ENCODE measurements at regions not wholly inside any gene's neighbourhood (a gene's known extent, or its start where the extent isn't known, plus 50 kb on each side); places are given as distances from the start of the nearest gene placed in this dataset.

DNA sequence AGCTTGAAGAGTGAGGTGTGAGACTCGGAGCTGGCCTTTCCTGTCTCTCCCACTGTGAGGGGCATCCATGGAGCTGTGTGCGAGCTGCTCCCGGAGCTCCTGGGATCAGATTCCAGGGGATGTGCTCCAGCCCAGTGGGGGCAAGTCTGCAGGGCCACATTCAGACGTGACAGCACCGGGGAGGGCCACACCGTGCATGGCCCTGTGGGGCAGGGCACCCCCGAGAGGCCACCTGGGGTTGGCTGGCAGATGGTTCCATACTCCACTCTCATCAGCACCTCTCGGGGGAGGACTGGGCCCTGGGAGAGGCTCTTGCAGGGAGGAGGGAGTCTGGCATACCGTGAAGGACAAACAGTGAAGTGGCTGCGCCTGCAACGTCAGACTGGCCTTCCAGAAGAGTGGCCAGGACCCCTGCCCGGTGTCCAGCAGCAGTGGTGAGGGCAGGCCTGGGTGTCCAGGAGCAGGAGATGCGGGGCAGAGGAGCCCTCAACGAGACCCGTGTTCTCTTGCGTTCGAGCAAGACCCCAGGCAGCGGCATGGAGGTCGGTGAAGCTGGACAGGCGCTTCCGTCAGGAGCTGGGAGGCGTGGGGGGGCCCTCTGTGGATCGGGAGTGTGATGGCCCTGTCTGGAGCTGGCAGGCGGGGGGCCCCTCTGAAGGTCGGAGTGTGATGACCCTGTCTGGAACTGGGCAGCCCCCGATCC is 84.3 kb downstream of the ASB1 start:
- no peak for TF ChIP-seq POLR2A (IDR thresholded peaks at IDR 0.05; ENCODE audit: low read length)
- TF ChIP-seq, protein P1, sequence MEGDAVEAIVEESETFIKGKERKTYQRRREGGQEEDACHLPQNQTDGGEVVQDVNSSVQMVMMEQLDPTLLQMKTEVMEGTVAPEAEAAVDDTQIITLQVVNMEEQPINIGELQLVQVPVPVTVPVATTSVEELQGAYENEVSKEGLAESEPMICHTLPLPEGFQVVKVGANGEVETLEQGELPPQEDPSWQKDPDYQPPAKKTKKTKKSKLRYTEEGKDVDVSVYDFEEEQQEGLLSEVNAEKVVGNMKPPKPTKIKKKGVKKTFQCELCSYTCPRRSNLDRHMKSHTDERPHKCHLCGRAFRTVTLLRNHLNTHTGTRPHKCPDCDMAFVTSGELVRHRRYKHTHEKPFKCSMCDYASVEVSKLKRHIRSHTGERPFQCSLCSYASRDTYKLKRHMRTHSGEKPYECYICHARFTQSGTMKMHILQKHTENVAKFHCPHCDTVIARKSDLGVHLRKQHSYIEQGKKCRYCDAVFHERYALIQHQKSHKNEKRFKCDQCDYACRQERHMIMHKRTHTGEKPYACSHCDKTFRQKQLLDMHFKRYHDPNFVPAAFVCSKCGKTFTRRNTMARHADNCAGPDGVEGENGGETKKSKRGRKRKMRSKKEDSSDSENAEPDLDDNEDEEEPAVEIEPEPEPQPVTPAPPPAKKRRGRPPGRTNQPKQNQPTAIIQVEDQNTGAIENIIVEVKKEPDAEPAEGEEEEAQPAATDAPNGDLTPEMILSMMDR (IDR thresholded peaks at IDR 0.05), result no peak
- TF ChIP-seq RAD21 (conservative IDR thresholded peaks at IDR 0.05 in 1 of 2, IDR thresholded peaks at IDR 0.05 in 1 of 2), result no peak
- no peak for TF ChIP-seq HOXA7 (CRISPR knock-in tag; IDR thresholded peaks at IDR 0.05)
- TF ChIP-seq RCOR1 (IDR thresholded peaks at IDR 0.05; ENCODE audit: low read depth, low read length), result no peak
- no peak for TF ChIP-seq ZFP36 (IDR thresholded peaks at IDR 0.05; ENCODE audit: borderline replicate concordance, partially characterized antibody)
- TF ChIP-seq RFX5 (IDR thresholded peaks at IDR 0.05), result no peak
- no peak for TF ChIP-seq FOSL2 (IDR thresholded peaks at IDR 0.05)
- no peak for TF ChIP-seq FOSL2 (CRISPR knock-in tag; IDR thresholded peaks at IDR 0.05)
- TF ChIP-seq, protein P2, sequence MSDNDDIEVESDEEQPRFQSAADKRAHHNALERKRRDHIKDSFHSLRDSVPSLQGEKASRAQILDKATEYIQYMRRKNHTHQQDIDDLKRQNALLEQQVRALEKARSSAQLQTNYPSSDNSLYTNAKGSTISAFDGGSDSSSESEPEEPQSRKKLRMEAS (IDR thresholded peaks at IDR 0.05), result no peak
- TF ChIP-seq JUN (IDR thresholded peaks at IDR 0.05), result no peak
- no peak for TF ChIP-seq EP300 (IDR thresholded peaks at IDR 0.05)
- TF ChIP-seq KDM5A (IDR thresholded peaks at IDR 0.05), result no peak
- TF ChIP-seq, protein P3, sequence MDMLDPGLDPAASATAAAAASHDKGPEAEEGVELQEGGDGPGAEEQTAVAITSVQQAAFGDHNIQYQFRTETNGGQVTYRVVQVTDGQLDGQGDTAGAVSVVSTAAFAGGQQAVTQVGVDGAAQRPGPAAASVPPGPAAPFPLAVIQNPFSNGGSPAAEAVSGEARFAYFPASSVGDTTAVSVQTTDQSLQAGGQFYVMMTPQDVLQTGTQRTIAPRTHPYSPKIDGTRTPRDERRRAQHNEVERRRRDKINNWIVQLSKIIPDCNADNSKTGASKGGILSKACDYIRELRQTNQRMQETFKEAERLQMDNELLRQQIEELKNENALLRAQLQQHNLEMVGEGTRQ (IDR thresholded peaks at IDR 0.05), result no peak
- no peak for TF ChIP-seq SMC3 (IDR thresholded peaks at IDR 0.05)

Data from A549 (cell line).